ENCODE measurements at regions not wholly inside any gene's neighbourhood (a gene's known extent, or its start where the extent isn't known, plus 50 kb on each side); places are given as distances from the start of the nearest gene placed in this dataset.

DNA sequence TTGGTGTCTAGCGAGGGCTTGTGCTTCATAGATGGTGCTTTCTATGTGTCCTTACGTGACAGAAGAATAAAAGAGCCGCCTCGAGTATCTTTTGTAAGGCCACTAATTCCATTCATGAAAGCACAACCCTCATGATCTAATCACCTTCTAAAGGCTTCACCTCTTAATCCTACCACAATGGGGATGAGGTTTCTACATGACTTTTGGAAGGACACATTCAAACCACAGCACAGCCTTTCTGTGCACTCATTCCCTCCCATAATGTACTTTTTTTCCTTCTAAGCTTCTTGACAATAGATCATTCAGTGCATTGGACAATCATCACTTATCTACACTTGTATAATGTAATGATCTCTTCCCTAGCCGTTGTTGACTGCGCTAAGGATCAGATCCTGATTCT lies 774.8 kb downstream of the BRINP1 start:
- WGBS, 2 experiments (ENCODE audit: insufficient coverage in 2 of 2), result 86 to 96% methylated on average over 1 to 5 of the region's 6 CpGs

GRCh38 chr9:118595719-118596305 lies 773.4 kb downstream of the BRINP1 start:
- Histone ChIP-seq H3K4me1 (ENCODE audit: control insufficient read depth, insufficient read depth, low read length, poor library complexity, severe bottlenecking) (no peaks in the 10 kb centered on the region), H3K27ac (ENCODE audit: low read depth, low read length, severe bottlenecking) (no peak overlapping the region), H3K4me3 (ENCODE audit: extremely low read depth, insufficient read depth, low read length, poor library complexity, severe bottlenecking) (no peak overlapping the region), H3K36me3 (ENCODE audit: control insufficient read depth, insufficient read depth, low read length) (no peaks in the 10 kb centered on the region), H3K9me3 (ENCODE audit: control insufficient read depth, low read length) (no peaks in the 10 kb centered on the region)
- 6 to 31% methylated on average over 2 to 3 of the region's 3 CpGs for WGBS, 2 experiments (ENCODE audit: insufficient coverage in 2 of 2)

More for the DNA sequence above, 774.8 kb downstream of the BRINP1 start:
- Histone ChIP-seq H3K36me3 (ENCODE audit: control insufficient read depth, insufficient read depth, low read length) (no peaks in the 10 kb centered on the region), H3K27ac (ENCODE audit: low read depth, low read length, severe bottlenecking) (no peak overlapping the region), H3K4me3 (ENCODE audit: extremely low read depth, insufficient read depth, low read length, poor library complexity, severe bottlenecking) (no peak overlapping the region), H3K9me3 (ENCODE audit: control insufficient read depth, low read length) (no peaks in the 10 kb centered on the region), H3K4me1 (ENCODE audit: control insufficient read depth, insufficient read depth, low read length, poor library complexity, severe bottlenecking) (no peaks in the 10 kb centered on the region)

- Histone ChIP-seq H3K9me3 (ENCODE audit: control insufficient read depth, low read length) (no peaks in the 10 kb centered on the region), H3K27ac (ENCODE audit: low read depth, low read length, severe bottlenecking) (no peak overlapping the region), H3K4me3 (ENCODE audit: extremely low read depth, insufficient read depth, low read length, poor library complexity, severe bottlenecking) (no peak overlapping the region), H3K4me1 (ENCODE audit: control insufficient read depth, insufficient read depth, low read length, poor library complexity, severe bottlenecking) (no peaks in the 10 kb centered on the region), H3K36me3 (ENCODE audit: control insufficient read depth, insufficient read depth, low read length) (no peaks in the 10 kb centered on the region)
- 80 to 91% methylated on average over 4 of the region's 5 CpGs for WGBS, 2 experiments (ENCODE audit: insufficient coverage in 2 of 2)
Measured at GRCh38 chr9:118596374-118597015, 772.7 kb downstream of the BRINP1 start.

DNA sequence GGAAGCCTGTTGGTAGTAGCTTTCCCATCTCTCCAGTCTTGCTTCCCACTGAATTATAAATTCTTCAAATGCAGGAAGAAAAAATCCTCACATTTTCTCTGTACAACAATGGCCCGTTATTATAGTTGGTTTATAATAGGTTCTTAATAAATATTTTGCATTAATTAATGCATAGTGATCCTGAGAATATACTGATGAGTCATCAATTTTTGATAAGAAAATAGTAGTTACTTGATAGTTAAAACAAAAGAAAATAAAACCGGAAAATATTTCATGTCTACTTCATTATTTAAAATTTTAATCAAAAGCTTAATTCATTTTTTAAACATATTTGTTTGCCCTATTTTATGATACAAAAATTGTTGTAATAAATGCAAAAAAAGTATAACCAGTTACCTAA lies 762.6 kb downstream of the BRINP1 start:
- Histone ChIP-seq H3K36me3 (ENCODE audit: control insufficient read depth, insufficient read depth, low read length) (no peaks in the 10 kb centered on the region), H3K9me3 (ENCODE audit: control insufficient read depth, low read length) (no peaks in the 10 kb centered on the region), H3K4me3 (ENCODE audit: extremely low read depth, insufficient read depth, low read length, poor library complexity, severe bottlenecking) (no peak overlapping the region), H3K27ac (ENCODE audit: low read depth, low read length, severe bottlenecking) (no peak overlapping the region), H3K4me1 (ENCODE audit: control insufficient read depth, insufficient read depth, low read length, poor library complexity, severe bottlenecking) (no peaks in the 10 kb centered on the region)
- WGBS, 2 experiments (ENCODE audit: insufficient coverage in 2 of 2), result no CpG with 5 or more reads among the region's 2 CpGs

DNA sequence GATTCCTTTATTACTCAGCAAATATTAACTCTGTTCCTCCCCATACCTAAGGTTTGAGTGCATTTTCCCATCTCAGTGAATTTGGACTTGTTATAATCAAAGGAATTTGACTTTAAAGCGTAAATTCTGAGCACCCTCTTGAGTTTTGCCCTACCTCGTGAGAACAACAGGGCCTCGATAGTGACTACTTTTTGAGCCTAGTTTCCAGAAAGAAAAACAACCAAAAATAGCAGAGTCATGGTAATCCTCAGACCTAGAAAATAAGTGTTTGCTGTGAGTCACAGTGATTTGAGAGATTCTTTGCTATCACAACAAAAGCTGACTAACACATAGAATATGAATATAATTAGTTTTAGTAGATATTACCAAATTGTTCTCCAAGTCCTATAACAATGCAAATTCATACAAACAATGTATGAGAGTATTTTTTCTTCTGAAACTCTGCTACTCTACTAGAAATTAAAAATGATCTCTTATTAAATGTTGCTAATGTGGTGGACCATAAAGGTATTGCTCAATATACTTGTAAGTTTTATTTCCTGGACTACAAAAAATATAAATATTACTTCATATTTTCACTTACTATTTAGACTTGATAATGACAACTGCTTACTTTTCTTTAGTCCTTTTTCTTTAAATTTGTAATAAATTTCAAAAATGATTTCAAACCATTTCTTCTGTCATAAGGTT lies 759.7 kb downstream of the BRINP1 start:
- Histone ChIP-seq H3K27ac (ENCODE audit: low read depth, low read length, severe bottlenecking) (no peak overlapping the region), H3K4me1 (ENCODE audit: control insufficient read depth, insufficient read depth, low read length, poor library complexity, severe bottlenecking) (no peaks in the 10 kb centered on the region), H3K4me3 (ENCODE audit: extremely low read depth, insufficient read depth, low read length, poor library complexity, severe bottlenecking) (no peak overlapping the region), H3K36me3 (ENCODE audit: control insufficient read depth, insufficient read depth, low read length) (no peaks in the 10 kb centered on the region), H3K9me3 (ENCODE audit: control insufficient read depth, low read length) (no peaks in the 10 kb centered on the region)
- WGBS, 2 experiments (ENCODE audit: insufficient coverage in 2 of 2), result 80 to 100% methylated on average over 1 to 3 of the region's 3 CpGs

GRCh38 chr9:118612201-118612600 lies 757.0 kb downstream of the BRINP1 start:
- Histone ChIP-seq H3K27ac (ENCODE audit: low read depth, low read length, severe bottlenecking) (no peak overlapping the region), H3K4me1 (ENCODE audit: control insufficient read depth, insufficient read depth, low read length, poor library complexity, severe bottlenecking) (no peaks in the 10 kb centered on the region), H3K36me3 (ENCODE audit: control insufficient read depth, insufficient read depth, low read length) (no peaks in the 10 kb centered on the region), H3K4me3 (ENCODE audit: extremely low read depth, insufficient read depth, low read length, poor library complexity, severe bottlenecking) (no peak overlapping the region), H3K9me3 (ENCODE audit: control insufficient read depth, low read length) (no peaks in the 10 kb centered on the region)
- 70% methylated on average over 2 of the region's 3 CpGs; no CpG with 5 or more reads in 1 of the 2 experiments for WGBS, 2 experiments (ENCODE audit: insufficient coverage in 2 of 2)

- H3K4me3 ChIP-seq (ENCODE audit: extremely low read depth, insufficient read depth, low read length, poor library complexity, severe bottlenecking), result no peak overlapping the region
- WGBS, 2 experiments (ENCODE audit: insufficient coverage in 2 of 2), result no CpG with 5 or more reads among the region's 1 CpG
Measured at GRCh38 chr9:118613996-118614395, 755.2 kb downstream of the BRINP1 start.

GRCh38 chr9:118618084-118618483 lies 751.2 kb downstream of the BRINP1 start:
- Histone ChIP-seq H3K4me3 (ENCODE audit: extremely low read depth, insufficient read depth, low read length, poor library complexity, severe bottlenecking) (no peak overlapping the region), H3K4me1 (ENCODE audit: control insufficient read depth, insufficient read depth, low read length, poor library complexity, severe bottlenecking) (no peaks in the 10 kb centered on the region), H3K36me3 (ENCODE audit: control insufficient read depth, insufficient read depth, low read length) (no peaks in the 10 kb centered on the region), H3K27ac (ENCODE audit: low read depth, low read length, severe bottlenecking) (no peak overlapping the region), H3K9me3 (ENCODE audit: control insufficient read depth, low read length) (no peaks in the 10 kb centered on the region)
- 71 to 88% methylated on average over 1 of the region's 1 CpG for WGBS, 2 experiments (ENCODE audit: insufficient coverage in 2 of 2)

More at GRCh38 chr9:118613996-118614395, 755.2 kb downstream of the BRINP1 start:
- Histone ChIP-seq H3K36me3 (ENCODE audit: control insufficient read depth, insufficient read depth, low read length) (no peaks in the 10 kb centered on the region), H3K27ac (ENCODE audit: low read depth, low read length, severe bottlenecking) (no peak overlapping the region), H3K4me1 (ENCODE audit: control insufficient read depth, insufficient read depth, low read length, poor library complexity, severe bottlenecking) (no peaks in the 10 kb centered on the region), H3K9me3 (ENCODE audit: control insufficient read depth, low read length) (no peaks in the 10 kb centered on the region)

- H3K4me3 ChIP-seq (ENCODE audit: extremely low read depth, insufficient read depth, low read length, poor library complexity, severe bottlenecking), result no peak overlapping the region
- WGBS, 2 experiments (ENCODE audit: insufficient coverage in 2 of 2), result 90 to 92% methylated on average over 2 of the region's 2 CpGs
- H3K36me3 ChIP-seq (ENCODE audit: control insufficient read depth, insufficient read depth, low read length), result no peaks in the 10 kb centered on the region
- H3K4me1 ChIP-seq (ENCODE audit: control insufficient read depth, insufficient read depth, low read length, poor library complexity, severe bottlenecking), result no peaks in the 10 kb centered on the region
- H3K27ac ChIP-seq (ENCODE audit: low read depth, low read length, severe bottlenecking), result no peak overlapping the region
- H3K9me3 ChIP-seq (ENCODE audit: control insufficient read depth, low read length), result no peaks in the 10 kb centered on the region
Measured at GRCh38 chr9:118618849-118619248, 750.4 kb downstream of the BRINP1 start.

DNA sequence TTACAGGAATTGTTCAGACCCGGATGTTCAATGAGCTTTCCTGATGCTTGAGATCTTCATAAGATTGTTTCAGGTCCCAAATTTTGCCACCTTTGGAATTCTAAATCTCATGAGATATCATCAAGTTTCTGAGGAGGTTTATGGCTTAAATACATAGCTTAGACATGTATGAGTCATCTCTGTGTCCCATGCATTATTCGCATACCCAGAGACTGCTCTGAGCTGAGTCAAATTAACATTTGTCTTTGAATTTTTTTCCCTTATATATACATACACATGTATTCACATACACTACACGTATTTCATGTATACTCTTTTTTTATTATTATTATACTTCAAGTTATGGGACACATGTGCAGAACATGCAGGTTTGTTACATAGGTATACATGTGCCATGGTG lies 744.6 kb downstream of the BRINP1 start:
- Histone ChIP-seq H3K36me3 (ENCODE audit: control insufficient read depth, insufficient read depth, low read length) (no peaks in the 10 kb centered on the region), H3K4me1 (ENCODE audit: control insufficient read depth, insufficient read depth, low read length, poor library complexity, severe bottlenecking) (no peaks in the 10 kb centered on the region), H3K27ac (ENCODE audit: low read depth, low read length, severe bottlenecking) (no peak overlapping the region), H3K9me3 (ENCODE audit: control insufficient read depth, low read length) (no peaks in the 10 kb centered on the region), H3K4me3 (ENCODE audit: extremely low read depth, insufficient read depth, low read length, poor library complexity, severe bottlenecking) (no peak overlapping the region)
- WGBS, 2 experiments (ENCODE audit: insufficient coverage in 2 of 2), result 83 to 90% methylated on average over 2 of the region's 3 CpGs

GRCh38 chr9:118630079-118630478 lies 739.2 kb downstream of the BRINP1 start:
- Histone ChIP-seq H3K27ac (ENCODE audit: low read depth, low read length, severe bottlenecking) (no peak overlapping the region), H3K4me3 (ENCODE audit: extremely low read depth, insufficient read depth, low read length, poor library complexity, severe bottlenecking) (no peak overlapping the region), H3K36me3 (ENCODE audit: control insufficient read depth, insufficient read depth, low read length) (no peaks in the 10 kb centered on the region), H3K9me3 (ENCODE audit: control insufficient read depth, low read length) (no peaks in the 10 kb centered on the region), H3K4me1 (ENCODE audit: control insufficient read depth, insufficient read depth, low read length, poor library complexity, severe bottlenecking) (no peaks in the 10 kb centered on the region)
- WGBS, 2 experiments (ENCODE audit: insufficient coverage in 2 of 2), result 82% methylated on average over 1 of the region's 2 CpGs; no CpG with 5 or more reads in 1 of the 2 experiments
